Heart right ventricle (tissue), 16 donors: ENCODE measurements at regions not wholly inside any gene's neighbourhood (a gene's known extent, or its start where the extent isn't known, plus 50 kb on each side); places are given as distances from the start of the nearest gene placed in this dataset.

Source experiments
- ATAC-seq, 8 donors: fragments of 200-7000 bp; cut with Tn5 transposase; one replicate each; pipeline ENCODE4 v1.9.1; 2020; ENCODE audit warnings: mild to moderate bottlenecking in 8 of 8, moderate library complexity in 8 of 8, moderate number of reproducible peaks in 1 of 8
- DNase-seq, 2 donors: peaks; one replicate each; pipeline ENCODE4 v3.0.0-alpha.2; 2020
- H3K27ac ChIP-seq, 10 donors: fragments of 200-600 bp; sonication (generic) in 2 of 10; one replicate each; pipeline versions ENCODE4 v1.5.0 to v1.8.0; 2020 to 2022; ENCODE audit warnings: mild to moderate bottlenecking in 3 of 10
- H3K27me3 ChIP-seq, 7 donors: fragments of 200-600 bp; one replicate each; pipeline ENCODE4 v1.8.0; 2021 to 2022; ENCODE audit warnings: mild to moderate bottlenecking in 2 of 7
- H3K36me3 ChIP-seq, 9 donors: fragments of 200-600 bp; sonication (generic) in 1 of 9; one replicate each; pipeline versions ENCODE4 v1.5.0 to v1.8.0; 2020 to 2022; ENCODE audit warnings: mild to moderate bottlenecking in 2 of 9
- H3K4me1 ChIP-seq, 9 donors: fragments of 200-600 bp; sonication (generic) in 1 of 9; one replicate each; pipeline versions ENCODE4 v1.5.0 to v1.8.0; 2020 to 2022; ENCODE audit warnings: mild to moderate bottlenecking in 4 of 9
- H3K4me3 ChIP-seq, 10 donors: fragments of 200-600 bp; sonication (generic) in 2 of 10; one replicate each; pipeline versions ENCODE4 v1.5.0 to v1.8.0; 2020 to 2022; ENCODE audit warnings: mild to moderate bottlenecking in 7 of 10, moderate library complexity in 2 of 10
- H3K9me3 ChIP-seq, 11 donors: fragments of 200-600 bp in 10 of 11; sonication (generic) in 2 of 11; one replicate each; pipeline versions ENCODE4 v1.5.0 to v1.8.0; 2013 to 2022; ENCODE audit warnings: mild to moderate bottlenecking in 2 of 11, control low read depth in 1 of 11, moderate library complexity in 1 of 11
- WGBS, 2 donors: extraction: QIAGEN DNeasy Blood & Tissue Kit; methylation state at CpG; one replicate each; pipeline ENCODE4 v1.1.7; 2013; ENCODE audit warnings: inconsistent platforms in 1 of 2; 5-methylcytosine and 5-hydroxymethylcytosine counted together
- intact Hi-C, 10 donors: fragments of 100-400 bp; cut with DNase I; formaldehyde crosslinking; loops; one replicate each; pipeline versions ENCODE4 v1.11.1 to v1.14.2; 2022
- TF ChIP-seq, protein P1 (sequence below), 9 donors: fragments of 200-600 bp; sonication (generic) in 2 of 9; IDR thresholded peaks; one replicate each; pipeline versions ENCODE4 v1.5.0 to v1.8.0; 2021 to 2022; ENCODE audit warnings: antibody characterized with exemption in 9 of 9, mild to moderate bottlenecking in 5 of 9, moderate library complexity in 1 of 9
- donor health status: Arrhythmogenic right ventricular cardiomyopathy.
- donor health status: ischemic (EF 13 %, LVEDD 7.1; RV severe dilation, severe dysfunction).
- donor health status: healthy with polysubstance abuse.
- donor health status: DM: no; HTN: yes; CAD: no.
- donor health status: DM: no; HTN: no; CAD: no.
- donor health status: ischemic (EF 25% LVEDD 6.9; RV normal size, moderate dysfunction).
- donor health status: ischemic (EF 25% LVEDD 5.7; RV mildly dilated, moderate dysfunction).
- donor health status: healthy.
- donor health status: DM: yes; HTN: yes; CAD: no.
- donor health status: Ischemic cardiomyopathy.
- donor health status: ischemic (EF 35%, LVEDD 5.7; RV mildly dilated, moderate dysfunction).
- donor health status: nonischemic (EF 11% LVEDD 7.7; RV severe dilation, severe dysfunction).
- donor health status: DM: yes; HTN: yes; CAD: no.
- donor health status: PGD.
- donor health status: ischemic (EF 29% LVEDD 5.4; RV normal size, mild dysfunction).
- donor health status: nonischemic (EF 23%, LVEDD 6.1; RV moderate dilation, normal function).

DNA sequence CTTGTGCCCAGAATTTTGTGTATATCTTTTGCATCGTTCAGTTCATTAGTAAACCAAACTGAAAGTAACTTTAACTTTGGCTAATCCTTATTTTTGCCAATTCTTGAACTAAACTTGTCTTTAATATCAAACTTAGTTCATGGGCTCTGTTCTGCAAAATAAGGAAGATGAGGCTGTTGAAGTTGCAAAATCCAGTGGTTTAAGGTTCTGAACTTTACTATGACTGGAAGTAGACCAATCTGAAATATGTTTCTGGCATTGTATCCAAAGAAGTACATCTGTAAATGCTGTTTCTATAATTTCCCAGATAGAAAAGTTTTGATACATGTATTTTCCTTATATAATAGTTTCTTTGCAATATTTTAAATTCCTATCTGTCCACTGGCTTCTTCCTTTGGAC lies 238.1 kb downstream of the CETN3 start:
- H3K9me3 ChIP-seq, result peaks cover 0 to 11% (median 0%) of the 10 kb centered on the region in 11 donors
- ATAC-seq (no peak), DNase-seq (no peak)
- peaks cover 3 to 33% (median 12%) of the 10 kb centered on the region in 9 donors for H3K4me1 ChIP-seq
- TF ChIP-seq, protein P1, sequence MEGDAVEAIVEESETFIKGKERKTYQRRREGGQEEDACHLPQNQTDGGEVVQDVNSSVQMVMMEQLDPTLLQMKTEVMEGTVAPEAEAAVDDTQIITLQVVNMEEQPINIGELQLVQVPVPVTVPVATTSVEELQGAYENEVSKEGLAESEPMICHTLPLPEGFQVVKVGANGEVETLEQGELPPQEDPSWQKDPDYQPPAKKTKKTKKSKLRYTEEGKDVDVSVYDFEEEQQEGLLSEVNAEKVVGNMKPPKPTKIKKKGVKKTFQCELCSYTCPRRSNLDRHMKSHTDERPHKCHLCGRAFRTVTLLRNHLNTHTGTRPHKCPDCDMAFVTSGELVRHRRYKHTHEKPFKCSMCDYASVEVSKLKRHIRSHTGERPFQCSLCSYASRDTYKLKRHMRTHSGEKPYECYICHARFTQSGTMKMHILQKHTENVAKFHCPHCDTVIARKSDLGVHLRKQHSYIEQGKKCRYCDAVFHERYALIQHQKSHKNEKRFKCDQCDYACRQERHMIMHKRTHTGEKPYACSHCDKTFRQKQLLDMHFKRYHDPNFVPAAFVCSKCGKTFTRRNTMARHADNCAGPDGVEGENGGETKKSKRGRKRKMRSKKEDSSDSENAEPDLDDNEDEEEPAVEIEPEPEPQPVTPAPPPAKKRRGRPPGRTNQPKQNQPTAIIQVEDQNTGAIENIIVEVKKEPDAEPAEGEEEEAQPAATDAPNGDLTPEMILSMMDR (IDR thresholded peaks at IDR 0.05), result no peak
- intact Hi-C loops, result no loop called here
- no peaks in the 10 kb centered on the region for H3K36me3 ChIP-seq
- H3K27ac ChIP-seq, result no peak overlapping the region
- no peak overlapping the region for H3K4me3 ChIP-seq
- WGBS, 2 donors, result 0% methylated on average over 1 of the region's 1 CpG
- H3K27me3 ChIP-seq, result no peaks in the 10 kb centered on the region

GRCh38 chr5:90170261-90170660 lies 239.3 kb downstream of the CETN3 start:
- Histone ChIP-seq H3K9me3 (peaks cover 0 to under 1% (median 0%) of the 10 kb centered on the region in 11 donors), H3K4me1 (peaks cover 3 to 33% (median 12%) of the 10 kb centered on the region in 9 donors), H3K27ac (peak overlapping the region in 1 of 10 donors; percentile 10), H3K36me3 (no peaks in the 10 kb centered on the region), H3K27me3 (no peaks in the 10 kb centered on the region), H3K4me3 (no peak overlapping the region)
- TF ChIP-seq, protein P1 (IDR thresholded peaks at IDR 0.05), result no peak
- intact Hi-C loops, result no loop called here
- ATAC-seq, result peak in 7 of 8 donors; percentile 49 to 86 (median 65)
- 27 to 29% methylated on average over 1 of the region's 1 CpG for WGBS, 2 donors
- no peak for DNase-seq

- Histone ChIP-seq H3K4me3 (no peak overlapping the region), H3K27me3 (no peaks in the 10 kb centered on the region), H3K27ac (peak overlapping the region in 1 of 10 donors; percentile 29), H3K9me3 (no peaks in the 10 kb centered on the region), H3K4me1 (peaks cover 3 to 33% (median 12%) of the 10 kb centered on the region in 9 donors), H3K36me3 (no peaks in the 10 kb centered on the region)
- TF ChIP-seq, protein P1 (IDR thresholded peaks at IDR 0.05), result no peak
- intact Hi-C loops, result no loop called here
- ATAC-seq (peak in 1 of 8 donors; percentile 41), DNase-seq (peak in 1 of 2 donors; percentile 22)
- 75 to 80% methylated on average over 2 of the region's 2 CpGs for whole genome bisulfite sequencing, 2 donors
Observed at GRCh38 chr5:90169078-90169477, 240.5 kb downstream of the CETN3 start.

DNA sequence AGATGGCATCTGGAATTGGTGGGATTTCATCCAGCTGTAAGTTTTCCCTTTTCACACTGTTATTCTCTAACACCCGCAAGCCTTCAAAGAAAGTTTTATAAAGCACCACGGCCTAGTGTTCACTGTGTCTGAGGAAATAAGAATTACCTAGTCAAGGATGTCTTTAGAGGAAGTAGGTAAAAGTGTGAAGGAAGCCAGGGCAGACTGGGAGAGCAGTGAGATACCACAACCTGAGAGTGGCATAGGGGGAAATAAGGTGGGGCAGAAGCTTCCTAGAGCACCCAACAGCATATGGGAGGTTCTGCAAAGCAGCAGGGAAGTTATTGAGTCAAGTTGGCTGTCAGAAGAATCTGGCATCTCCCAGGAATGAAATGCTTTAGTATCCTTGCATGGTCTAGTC lies 241.2 kb downstream of the CETN3 start:
- intact Hi-C loops, result no loop called here
- TF ChIP-seq, protein P1 (IDR thresholded peaks at IDR 0.05), result no peak
- Histone ChIP-seq H3K9me3 (no peaks in the 10 kb centered on the region), H3K4me3 (no peak overlapping the region), H3K27ac (no peak overlapping the region), H3K4me1 (peaks cover 3 to 33% (median 12%) of the 10 kb centered on the region in 9 donors), H3K27me3 (no peaks in the 10 kb centered on the region), H3K36me3 (no peaks in the 10 kb centered on the region)
- no peak for ATAC-seq
- DNase-seq, result no peak
- 94 to 98% methylated on average over 2 of the region's 2 CpGs for whole genome bisulfite sequencing, 2 donors
